Duodenal mucosa (tissue), 2 donors: ENCODE measurements at regions not wholly inside any gene's neighbourhood (a gene's known extent, or its start where the extent isn't known, plus 50 kb on each side); places are given as distances from the start of the nearest gene placed in this dataset.

Experiments used
- H3K27ac ChIP-seq: one replicate; pipeline ENCODE4 v1.7.0; 2013; ENCODE audit warnings: low read depth, low read length
- H3K27me3 ChIP-seq, 2 donors: one replicate each; pipeline ENCODE4 v1.7.0; 2013; ENCODE audit warnings: low read length in 2 of 2, control low read depth in 1 of 2; ENCODE audit not compliant: insufficient read depth in 2 of 2, control insufficient read depth in 1 of 2
- H3K36me3 ChIP-seq, 2 donors: one replicate each; pipeline ENCODE4 v1.7.0; 2013; ENCODE audit warnings: low read length in 2 of 2, control low read depth in 1 of 2; ENCODE audit not compliant: insufficient read depth in 2 of 2, control insufficient read depth in 1 of 2
- H3K4me1 ChIP-seq, 2 donors: one replicate each; pipeline ENCODE4 v1.7.0; 2013; ENCODE audit warnings: low read length in 2 of 2, control low read depth in 1 of 2; ENCODE audit not compliant: insufficient read depth in 2 of 2, control insufficient read depth in 1 of 2
- H3K4me3 ChIP-seq, 2 donors: one replicate each; pipeline ENCODE4 v1.7.0; 2013; ENCODE audit warnings: low read length in 2 of 2, low read depth in 1 of 2
- H3K9ac ChIP-seq, 2 donors: one replicate each; pipeline ENCODE4 v1.7.0; 2013; ENCODE audit warnings: low read length in 2 of 2, low read depth in 1 of 2
- H3K9me3 ChIP-seq, 2 donors: one replicate each; pipeline ENCODE4 v1.7.0; 2013; ENCODE audit warnings: low read length in 2 of 2, control low read depth in 1 of 2; ENCODE audit not compliant: control insufficient read depth in 1 of 2

- Histone ChIP-seq H3K27ac (no peak overlapping the region), H3K27me3 (no peaks in the 10 kb centered on the region), H3K4me1 (no peaks in the 10 kb centered on the region), H3K4me3 (no peak overlapping the region), H3K36me3 (no peaks in the 10 kb centered on the region), H3K9ac (no peak overlapping the region), H3K9me3 (no peaks in the 10 kb centered on the region)
Measured at GRCh38 chr2:17191223-17191622, 327.0 kb downstream of the RAD51AP2 start.

- Histone ChIP-seq H3K27me3 (no peaks in the 10 kb centered on the region), H3K4me1 (no peaks in the 10 kb centered on the region), H3K9me3 (no peaks in the 10 kb centered on the region), H3K9ac (no peak overlapping the region), H3K27ac (no peak overlapping the region), H3K4me3 (no peak overlapping the region), H3K36me3 (no peaks in the 10 kb centered on the region)
Measured at GRCh38 chr2:17190527-17190926, 327.7 kb downstream of the RAD51AP2 start.

GRCh38 chr2:17188721-17189120, 329.5 kb downstream of the RAD51AP2 start:
- Histone ChIP-seq H3K36me3 (no peaks in the 10 kb centered on the region), H3K27ac (no peak overlapping the region), H3K9ac (no peak overlapping the region), H3K4me3 (no peak overlapping the region), H3K4me1 (no peaks in the 10 kb centered on the region), H3K27me3 (no peaks in the 10 kb centered on the region), H3K9me3 (no peaks in the 10 kb centered on the region)

- Histone ChIP-seq H3K4me1 (no peaks in the 10 kb centered on the region), H3K27ac (no peak overlapping the region), H3K27me3 (no peaks in the 10 kb centered on the region), H3K36me3 (no peaks in the 10 kb centered on the region), H3K4me3 (no peak overlapping the region), H3K9me3 (no peaks in the 10 kb centered on the region), H3K9ac (no peak overlapping the region)
Measured at GRCh38 chr2:17184512-17184911, 333.7 kb downstream of the RAD51AP2 start.

- no peaks in the 10 kb centered on the region for H3K4me1 ChIP-seq
- no peaks in the 10 kb centered on the region for H3K9me3 ChIP-seq
- H3K9ac ChIP-seq = no peak overlapping the region
- H3K4me3 ChIP-seq = no peak overlapping the region
- no peaks in the 10 kb centered on the region for H3K27me3 ChIP-seq
- no peak overlapping the region for H3K27ac ChIP-seq
- H3K36me3 ChIP-seq = no peaks in the 10 kb centered on the region
Measured at GRCh38 chr2:17182399-17182798, 335.8 kb downstream of the RAD51AP2 start.

- no peaks in the 10 kb centered on the region for H3K36me3 ChIP-seq
- H3K27me3 ChIP-seq = no peaks in the 10 kb centered on the region
- H3K4me3 ChIP-seq = no peak overlapping the region
- H3K4me1 ChIP-seq = no peaks in the 10 kb centered on the region
- H3K9me3 ChIP-seq = no peaks in the 10 kb centered on the region
- H3K9ac ChIP-seq = no peak overlapping the region
- H3K27ac ChIP-seq = no peak overlapping the region
Measured at GRCh38 chr2:17181051-17181752, 337.0 kb downstream of the RAD51AP2 start.

GRCh38 chr2:17179145-17179808, 339.0 kb downstream of the RAD51AP2 start:
- Histone ChIP-seq H3K9me3 (no peaks in the 10 kb centered on the region), H3K4me3 (no peak overlapping the region), H3K27me3 (no peaks in the 10 kb centered on the region), H3K27ac (no peak overlapping the region), H3K9ac (no peak overlapping the region), H3K36me3 (no peaks in the 10 kb centered on the region), H3K4me1 (no peaks in the 10 kb centered on the region)

GRCh38 chr2:17177088-17177487, 341.2 kb downstream of the RAD51AP2 start:
- Histone ChIP-seq H3K4me1 (no peaks in the 10 kb centered on the region), H3K9ac (no peak overlapping the region), H3K27ac (no peak overlapping the region), H3K36me3 (no peaks in the 10 kb centered on the region), H3K9me3 (no peaks in the 10 kb centered on the region), H3K4me3 (no peak overlapping the region), H3K27me3 (no peaks in the 10 kb centered on the region)

- Histone ChIP-seq H3K36me3 (no peaks in the 10 kb centered on the region), H3K4me1 (no peaks in the 10 kb centered on the region), H3K4me3 (no peak overlapping the region), H3K27ac (no peak overlapping the region), H3K9ac (no peak overlapping the region), H3K27me3 (no peaks in the 10 kb centered on the region), H3K9me3 (no peaks in the 10 kb centered on the region)
Measured at GRCh38 chr2:17171446-17172049, 346.7 kb downstream of the RAD51AP2 start.

GRCh38 chr2:17166506-17166905, 351.7 kb downstream of the RAD51AP2 start:
- H3K36me3 ChIP-seq = no peaks in the 10 kb centered on the region
- H3K4me1 ChIP-seq = no peaks in the 10 kb centered on the region
- no peak overlapping the region for H3K4me3 ChIP-seq
- H3K9ac ChIP-seq = no peak overlapping the region
- H3K27me3 ChIP-seq = no peaks in the 10 kb centered on the region
- H3K9me3 ChIP-seq = no peaks in the 10 kb centered on the region
- no peak overlapping the region for H3K27ac ChIP-seq
